GM23338 (cell line): ENCODE measurements at regions not wholly inside any gene's neighbourhood (a gene's known extent, or its start where the extent isn't known, plus 50 kb on each side); places are given as distances from the start of the nearest gene placed in this dataset.

Experiments used
- ATAC-seq: fragments of 200-7000 bp; cut with Tn5 transposase; 3 replicates; pipeline ENCODE4 v1.9.1; 2020
- DNase-seq: peaks from one replicate; pipeline ENCODE4 v3.0.0-alpha.2; 2015; ENCODE audit warnings: low spot score
- H2AFZ ChIP-seq: fragments of 200-600 bp; sonication (generic); 2 replicates; pipeline ENCODE4 v1.8.0; 2016; ENCODE audit warnings: antibody characterized with exemption, mild to moderate bottlenecking, moderate library complexity
- H3F3A ChIP-seq: fragments of 200-600 bp; sonication (generic); replicated peaks from 2 replicates; pipeline ENCODE4 v1.8.0; 2017; ENCODE audit warnings: antibody characterized with exemption, mixed run types, low read depth
- H3K27ac ChIP-seq: fragments of 200-600 bp; sonication (generic); 2 replicates; pipeline ENCODE4 v1.6.1; 2016; ENCODE audit warnings: low read depth
- H3K27me3 ChIP-seq: fragments of 200-600 bp; sonication (generic); 2 replicates; pipeline ENCODE4 v1.8.0; 2016; ENCODE audit warnings: mild to moderate bottlenecking, mixed run types, moderate library complexity; ENCODE audit not compliant: insufficient read depth
- H3K36me3 ChIP-seq: fragments of 200-600 bp; sonication (generic); 2 replicates; pipeline ENCODE4 v1.8.0; 2016; ENCODE audit warnings: mild to moderate bottlenecking; ENCODE audit not compliant: insufficient read depth
- H3K4me1 ChIP-seq: fragments of 200-600 bp; sonication (generic); 2 replicates; pipeline ENCODE4 v1.8.0; 2016; ENCODE audit warnings: mild to moderate bottlenecking, moderate library complexity; ENCODE audit not compliant: insufficient read depth
- H3K4me2 ChIP-seq: fragments of 200-600 bp; sonication (generic); 2 replicates; pipeline ENCODE4 v1.7.1; 2017; ENCODE audit warnings: mixed run types
- H3K4me3 ChIP-seq: fragments of 200-600 bp; sonication (generic); 2 replicates; pipeline ENCODE4 v1.6.1; 2016; ENCODE audit warnings: mixed run types
- H3K79me2 ChIP-seq: fragments of 200-600 bp; sonication (generic); replicated peaks from 2 replicates; pipeline ENCODE4 v1.8.0; 2017; ENCODE audit warnings: mild to moderate bottlenecking; ENCODE audit not compliant: insufficient read depth
- H3K9me2 ChIP-seq: fragments of 200-600 bp; sonication (generic); 2 replicates; pipeline ENCODE4 v1.8.0; 2017; ENCODE audit not compliant: insufficient read depth
- H4K20me1 ChIP-seq: fragments of 200-600 bp; sonication (generic); replicated peaks from 2 replicates; pipeline ENCODE4 v1.8.0; 2017; ENCODE audit warnings: mild to moderate bottlenecking; ENCODE audit not compliant: insufficient read depth
- H3K27ac Mint-ChIP-seq: 2 replicates; pipeline ENCODE4 v1.8.0; 2020; ENCODE audit warnings: inconsistent platforms, mild to moderate bottlenecking, moderate library complexity, mixed read lengths
- H3K27me3 Mint-ChIP-seq: 3 replicates; pipeline ENCODE4 v1.8.0; 2022; ENCODE audit warnings: low read depth, mild to moderate bottlenecking, moderate library complexity, mixed read lengths, inconsistent platforms; ENCODE audit not compliant: insufficient read depth, poor library complexity
- H3K36me3 Mint-ChIP-seq: 3 replicates; pipeline ENCODE4 v1.8.0; 2021; ENCODE audit warnings: low read depth, mild to moderate bottlenecking, inconsistent platforms, moderate library complexity, mixed read lengths
- H3K4me1 Mint-ChIP-seq: 3 replicates; pipeline ENCODE4 v1.8.0; 2020; ENCODE audit warnings: mild to moderate bottlenecking, inconsistent platforms, mixed read lengths
- H3K4me3 Mint-ChIP-seq: 3 replicates; pipeline ENCODE4 v1.8.0; 2021; ENCODE audit warnings: moderate library complexity, mild to moderate bottlenecking, inconsistent platforms, mixed read lengths
- H3K9me3 Mint-ChIP-seq: 3 replicates; pipeline ENCODE4 v1.8.0; 2020; ENCODE audit warnings: moderate library complexity, mild to moderate bottlenecking, inconsistent platforms, mixed read lengths
- CREB1 ChIP-seq: fragments of 250-450 bp; sonication (Bioruptor Pico); IDR thresholded peaks from 2 replicates; pipeline ENCODE4 v1.5.0; 2020; ENCODE audit warnings: low read depth, mild to moderate bottlenecking, moderate library complexity
- CTCF ChIP-seq, 2 experiments: fragments of 200-600 bp in 1 of 2; sonication (generic) in 1 of 2; conservative IDR thresholded peaks; 2 replicates each; pipeline versions ENCODE4 v1.5.1 to v1.6.1; 2016 to 2017; ENCODE audit warnings: antibody characterized with exemption in 2 of 2, low read depth in 2 of 2, mild to moderate bottlenecking in 2 of 2, moderate library complexity in 1 of 2
- EZH2 ChIP-seq: fragments of 200-600 bp; sonication (generic); IDR thresholded peaks from one replicate; pipeline ENCODE4 v1.8.0; 2017; ENCODE audit warnings: antibody characterized with exemption, mild to moderate bottlenecking, low read depth; ENCODE audit not compliant: unreplicated experiment
- EZH2phosphoT487 ChIP-seq: fragments of 200-600 bp; sonication (generic); IDR thresholded peaks from one replicate; pipeline ENCODE4 v1.8.1; 2018; ENCODE audit warnings: antibody characterized with exemption; ENCODE audit not compliant: unreplicated experiment
- JUNB ChIP-seq: IDR thresholded peaks from one replicate; pipeline ENCODE4 v1.6.1; 2016; ENCODE audit warnings: antibody characterized with exemption; ENCODE audit not compliant: unreplicated experiment
- NANOG ChIP-seq: IDR thresholded peaks from 2 replicates; pipeline ENCODE4 v1.6.1; 2016; ENCODE audit warnings: antibody characterized with exemption, borderline replicate concordance
- POLR2AphosphoS5 ChIP-seq: IDR thresholded peaks from 2 replicates; pipeline ENCODE4 v1.6.1; 2016; ENCODE audit warnings: antibody characterized with exemption, low read depth
- REST ChIP-seq: IDR thresholded peaks from one replicate; pipeline ENCODE4 v1.6.1; 2018; ENCODE audit warnings: antibody characterized with exemption; ENCODE audit not compliant: unreplicated experiment
- STAT1 ChIP-seq: IDR thresholded peaks from one replicate; pipeline ENCODE4 v1.6.1; 2016; ENCODE audit warnings: antibody characterized with exemption; ENCODE audit not compliant: unreplicated experiment
- ZNF114 ChIP-seq: fragments of 250-450 bp; sonication (Bioruptor Pico); IDR thresholded peaks from 2 replicates; pipeline ENCODE4 v1.5.0; 2020; ENCODE audit warnings: mild to moderate bottlenecking, moderate library complexity
- ZNF331 ChIP-seq: fragments of 250-450 bp; sonication (Bioruptor Pico); IDR thresholded peaks from 2 replicates; pipeline ENCODE4 v1.5.0; 2020; ENCODE audit warnings: low read depth, mild to moderate bottlenecking, moderate library complexity
- ZNF462 ChIP-seq: fragments of 250-450 bp; sonication (Bioruptor Pico); IDR thresholded peaks from 2 replicates; pipeline ENCODE4 v1.5.0; 2020; ENCODE audit warnings: mild to moderate bottlenecking, moderate library complexity

GRCh38 chr2:129820908-129821307 lies 158.6 kb upstream of the RAB6C start:
- Mint-ChIP-seq H3K4me1 (no peaks in the 10 kb centered on the region), H3K36me3 (peaks cover 5% of the 10 kb centered on the region), H3K4me3 (no peak overlapping the region), H3K27ac (no peak overlapping the region), H3K27me3 (peaks cover 2% of the 10 kb centered on the region), H3K9me3 (peaks cover 4% of the 10 kb centered on the region)
- TF ChIP-seq CREB1 (CRISPR knock-in tag) (no peak), ZNF331 (CRISPR knock-in tag) (no peak), STAT1 (no peak), ZNF114 (CRISPR knock-in tag) (no peak), EZH2phosphoT487 (no peak), EZH2 (no peak), JUNB (no peak), ZNF462 (CRISPR knock-in tag) (no peak), NANOG (no peak), CTCF (conservative IDR thresholded peaks at IDR 0.05; ENCODE audit: low read depth in 2 of 2) (no peak), POLR2AphosphoS5 (no peak), REST (no peak)
- no peaks in the 10 kb centered on the region for H3F3A ChIP-seq
- no peak overlapping the region for H3K4me3 ChIP-seq
- no peaks in the 10 kb centered on the region for H4K20me1 ChIP-seq
- no peaks in the 10 kb centered on the region for H3K9me2 ChIP-seq
- no peak overlapping the region for H3K27ac ChIP-seq
- H3K36me3 ChIP-seq: no peaks in the 10 kb centered on the region; the same call in 1 of the 2 replicates
- no peak overlapping the region for H3K4me2 ChIP-seq
- DNase-seq: no peak
- no peaks in the 10 kb centered on the region for H3K4me1 ChIP-seq
- no peak overlapping the region for H2AFZ ChIP-seq
- H3K79me2 ChIP-seq: no peaks in the 10 kb centered on the region
- no peak for ATAC-seq
- no peaks in the 10 kb centered on the region for H3K27me3 ChIP-seq
